H1 (cell line): ENCODE measurements at regions not wholly inside any gene's neighbourhood (a gene's known extent, or its start where the extent isn't known, plus 50 kb on each side); places are given as distances from the start of the nearest gene placed in this dataset.

ENCODE experiments used
- CTCF ChIA-PET: fragments of 300-600 bp; sonication (Branson Sonifier 250); formaldehyde crosslinking; loops from one replicate; lab custom pipeline; 2021; ENCODE audit not compliant: partially characterized antibody; lab: Charles Lee
- POLR2A ChIA-PET: fragments of 300-600 bp; sonication (Branson Sonifier 250); formaldehyde crosslinking; loops from one replicate; lab custom pipeline; 2021; ENCODE audit warnings: inconsistent platforms; ENCODE audit not compliant: partially characterized antibody; lab: Charles Lee
- DNase-seq, 2 experiments: peaks; one replicate each; pipeline versions ENCODE4 v3.0.0 to v3.0.0-alpha.2; 2010 to 2022; ENCODE audit warnings: low spot score in 2 of 2, low read depth in 1 of 2, mixed read lengths in 1 of 2
- FAIRE-seq: peaks from 2 replicates; lab custom pipeline; 2011; peaks lifted over from hg19 to GRCh38; lab: Jason Lieb, UNC
- H2AFZ ChIP-seq: 2 replicates; pipeline ENCODE4 v1.8.1; 2012; ENCODE audit warnings: low read length, inconsistent platforms
- H2AK5ac ChIP-seq: 2 replicates; pipeline ENCODE4 v1.6.1; 2013; ENCODE audit warnings: low read depth, low read length
- H2BK120ac ChIP-seq: replicated peaks from 2 replicates; pipeline ENCODE3; 2013; ENCODE audit warnings: low read depth, low read length, inconsistent platforms
- H2BK12ac ChIP-seq: 2 replicates; pipeline ENCODE4 v1.6.1; 2013; ENCODE audit warnings: low read depth, low read length
- H2BK15ac ChIP-seq: 2 replicates; pipeline ENCODE4 v1.6.1; 2013; ENCODE audit warnings: low read length
- H2BK20ac ChIP-seq: 2 replicates; pipeline ENCODE4 v1.6.1; 2013; ENCODE audit warnings: low read length
- H2BK5ac ChIP-seq: 2 replicates; pipeline ENCODE4 v1.6.1; 2013; ENCODE audit warnings: low read depth, low read length
- H3K14ac ChIP-seq: 2 replicates; pipeline ENCODE4 v1.6.1; 2013; ENCODE audit warnings: inconsistent platforms; ENCODE audit not compliant: insufficient read length
- H3K18ac ChIP-seq: 2 replicates; pipeline ENCODE4 v1.6.1; 2013; ENCODE audit warnings: low read length; ENCODE audit errors: extremely low read depth
- H3K23ac ChIP-seq: 2 replicates; pipeline ENCODE4 v1.6.1; 2013; ENCODE audit warnings: inconsistent platforms; ENCODE audit not compliant: insufficient read length
- H3K23me2 ChIP-seq: 2 replicates; pipeline ENCODE4 v1.6.1; 2013; ENCODE audit warnings: low read depth, low read length
- H3K27ac ChIP-seq: 2 replicates; pipeline ENCODE4 v1.6.1; 2011; ENCODE audit warnings: low read depth, low read length, inconsistent platforms
- H3K27me3 ChIP-seq, 4 experiments: replicated peaks in 1 of 4; 1 replicate in 1 of 4; 2 replicates in 3 of 4; pipeline versions ENCODE4 v1.6.1 to v1.8.1; 2011 to 2013; ENCODE audit warnings: low read length in 3 of 4, mild to moderate bottlenecking in 3 of 4, inconsistent platforms in 2 of 4, mixed read lengths in 2 of 4, moderate library complexity in 1 of 4; ENCODE audit not compliant: control insufficient read depth in 3 of 4, insufficient read depth in 3 of 4; ENCODE audit errors: extremely low read depth in 1 of 4
- H3K36me3 ChIP-seq, 4 experiments: 2 replicates each; pipeline versions ENCODE4 v1.6.1 to v1.8.1; 2011 to 2013; ENCODE audit warnings: mild to moderate bottlenecking in 4 of 4, low read length in 3 of 4, moderate library complexity in 2 of 4, control low read depth in 1 of 4, inconsistent platforms in 1 of 4; ENCODE audit not compliant: insufficient read depth in 4 of 4, control insufficient read depth in 2 of 4
- H3K4ac ChIP-seq: replicated peaks from 2 replicates; pipeline ENCODE3; 2013; ENCODE audit warnings: low read length, low read depth, mixed read lengths, inconsistent platforms; ENCODE audit not compliant: insufficient read length
- H3K4me1 ChIP-seq, 4 experiments: replicated peaks in 1 of 4; 1 replicate in 1 of 4; 2 replicates in 3 of 4; pipeline versions ENCODE4 v1.6.1 to v1.8.1; 2011 to 2013; ENCODE audit warnings: low read length in 3 of 4, inconsistent platforms in 2 of 4, mixed read lengths in 1 of 4; ENCODE audit not compliant: insufficient read depth in 4 of 4, control insufficient read depth in 3 of 4
- H3K4me2 ChIP-seq, 2 experiments: 2 replicates each; pipeline versions ENCODE4 v1.6.1 to v1.8.1; 2011 to 2013; ENCODE audit warnings: low read depth in 2 of 2, low read length in 2 of 2, control low read depth in 1 of 2, inconsistent platforms in 1 of 2, mild to moderate bottlenecking in 1 of 2; ENCODE audit not compliant: insufficient read depth in 1 of 2
- H3K4me3 ChIP-seq, 4 experiments: fragments of 200-600, 300-600 bp in 1 of 4; sonication (generic), shearing (Covaris generic), sonication (Bioruptor Twin) in 1 of 4; 2 replicates each; pipeline versions ENCODE4 v1.5.1 to v1.8.1; 2011 to 2016; ENCODE audit warnings: low read length in 4 of 4, low read depth in 3 of 4, control low read depth in 2 of 4, inconsistent platforms in 2 of 4, mild to moderate bottlenecking in 2 of 4, mixed read lengths in 1 of 4, moderate library complexity in 1 of 4; ENCODE audit not compliant: insufficient read depth in 2 of 4; ENCODE audit errors: extremely low read depth in 1 of 4
- H3K56ac ChIP-seq: replicated peaks from 2 replicates; pipeline ENCODE3; 2013; ENCODE audit warnings: low read depth, mild to moderate bottlenecking, mixed read lengths, low read length, inconsistent platforms; ENCODE audit not compliant: insufficient read length
- H3K79me1 ChIP-seq: 2 replicates; pipeline ENCODE4 v1.6.1; 2013; ENCODE audit warnings: low read depth, low read length, control low read depth
- H3K79me2 ChIP-seq, 2 experiments: 2 replicates each; pipeline versions ENCODE4 v1.6.1 to v1.8.1; 2012 to 2013; ENCODE audit warnings: low read length in 2 of 2, mild to moderate bottlenecking in 2 of 2, inconsistent platforms in 1 of 2; ENCODE audit not compliant: insufficient read depth in 2 of 2, control insufficient read depth in 1 of 2
- H3K9ac ChIP-seq, 4 experiments: replicated peaks in 1 of 4; 1 replicate in 1 of 4; 2 replicates in 3 of 4; pipeline versions ENCODE4 v1.6.1 to v1.8.1; 2011 to 2013; ENCODE audit warnings: low read depth in 3 of 4, low read length in 3 of 4, control low read depth in 2 of 4, mild to moderate bottlenecking in 2 of 4, moderate library complexity in 2 of 4, inconsistent platforms in 1 of 4; ENCODE audit errors: extremely low read depth in 1 of 4
- H3K9me3 ChIP-seq, 2 experiments: 2 replicates each; pipeline versions ENCODE4 v1.6.1 to v1.8.1; 2012 to 2013; ENCODE audit warnings: mild to moderate bottlenecking in 2 of 2, moderate library complexity in 2 of 2, control low read depth in 1 of 2, inconsistent platforms in 1 of 2, low read depth in 1 of 2, low read length in 1 of 2, mixed read lengths in 1 of 2; ENCODE audit not compliant: insufficient read depth in 2 of 2
- H4K20me1 ChIP-seq, 2 experiments: replicated peaks in 1 of 2; 2 replicates each; pipeline versions ENCODE3 to v1.8.1; 2011 to 2013; ENCODE audit warnings: inconsistent platforms in 2 of 2, low read length in 2 of 2, mild to moderate bottlenecking in 1 of 2; ENCODE audit not compliant: insufficient read depth in 2 of 2, control insufficient read depth in 1 of 2
- H4K5ac ChIP-seq: 2 replicates; pipeline ENCODE4 v1.6.1; 2013; ENCODE audit warnings: low read length, low read depth, mixed read lengths, inconsistent platforms; ENCODE audit not compliant: insufficient read length
- H4K8ac ChIP-seq: 2 replicates; pipeline ENCODE4 v1.8.0; 2013; ENCODE audit warnings: mild to moderate bottlenecking, moderate library complexity, low read length, inconsistent platforms; ENCODE audit not compliant: insufficient read depth; ENCODE audit errors: extremely low read depth
- H4K91ac ChIP-seq: replicated peaks from 2 replicates; pipeline ENCODE3; 2013; ENCODE audit warnings: low read length, mixed read lengths, inconsistent platforms; ENCODE audit not compliant: insufficient read length
- BCL11A ChIP-seq, 2 experiments: IDR thresholded peaks; one replicate each; pipeline ENCODE4 v1.6.1; 2011; ENCODE audit warnings: low read depth in 2 of 2, low read length in 2 of 2, mild to moderate bottlenecking in 2 of 2
- CBX8 ChIP-seq: fragments of 300-800, 300-1000 bp; sonication (generic); IDR thresholded peaks from 2 replicates; pipeline ENCODE4 v1.7.1; 2016; ENCODE audit warnings: low read depth, low read length, borderline replicate concordance
- CHD2 ChIP-seq: IDR thresholded peaks from 2 replicates; pipeline ENCODE4 v1.6.1; 2012; ENCODE audit warnings: low read length, improper control_type of control experiment
- CTBP2 ChIP-seq: IDR thresholded peaks from 2 replicates; pipeline ENCODE4 v1.7.0; 2011; ENCODE audit warnings: borderline replicate concordance, mild to moderate bottlenecking, moderate library complexity, mixed read lengths, low read length; ENCODE audit not compliant: insufficient read depth, insufficient read length
- E2F6 ChIP-seq: IDR thresholded peaks from 2 replicates; pipeline ENCODE4 v1.6.1; 2012; ENCODE audit warnings: inconsistent platforms
- EP300 ChIP-seq, 2 experiments: IDR thresholded peaks; 1 replicate in 1 of 2; 2 replicates in 1 of 2; pipeline ENCODE4 v1.6.1; 2011 to 2012; ENCODE audit warnings: low read depth in 2 of 2, low read length in 2 of 2, mild to moderate bottlenecking in 2 of 2, borderline replicate concordance in 1 of 2, inconsistent platforms in 1 of 2, moderate library complexity in 1 of 2
- GABPA ChIP-seq: IDR thresholded peaks from 2 replicates; pipeline ENCODE4 v1.6.1; 2011; ENCODE audit warnings: mild to moderate bottlenecking, low read length, moderate library complexity, borderline replicate concordance; ENCODE audit not compliant: insufficient read depth
- JUN ChIP-seq: IDR thresholded peaks from 2 replicates; pipeline ENCODE4 v1.6.1; 2011; ENCODE audit warnings: low read depth, mild to moderate bottlenecking, improper control_type of control experiment, low read length
- JUND ChIP-seq: IDR thresholded peaks from 2 replicates; pipeline ENCODE4 v1.6.1; 2011; ENCODE audit warnings: mild to moderate bottlenecking, improper control_type of control experiment, low read length
- KDM5A ChIP-seq: fragments of 200-600 bp; IDR thresholded peaks from 2 replicates; pipeline ENCODE4 v1.7.1; 2012; ENCODE audit warnings: mild to moderate bottlenecking, low read length, inconsistent platforms, mixed read lengths
- TAF7 ChIP-seq: optimal IDR thresholded peaks from 2 replicates; pipeline ENCODE3; 2011; ENCODE audit warnings: low read depth, mild to moderate bottlenecking, inconsistent platforms, low read length, moderate library complexity, borderline replicate concordance
- whole genome bisulfite sequencing, 2 experiments: shearing (Covaris generic) in 1 of 2; methylation state at CpG; one replicate each; pipeline versions ENCODE4 v1.1.6 to v1.1.7; 2013 to 2015; ENCODE audit warnings: low lambda C conversion rate in 2 of 2, mixed read lengths in 2 of 2, inconsistent platforms in 1 of 2, low coverage in 1 of 2, missing lambda C conversion rate in 1 of 2; ENCODE audit not compliant: insufficient replicate concordance in 2 of 2, insufficient coverage in 1 of 2, insufficient read length in 1 of 2; ENCODE audit errors: extremely low coverage in 1 of 2, missing lambda C conversion rate in 1 of 2; 5-methylcytosine and 5-hydroxymethylcytosine counted together

- Histone ChIP-seq H2BK5ac (no peak overlapping the region), H3K18ac (no peak overlapping the region), H4K20me1 (peaks cover 0 to 8% of the 10 kb centered on the region in 2 experiments), H2BK15ac (no peak overlapping the region), H3K27ac (no peak overlapping the region), H4K5ac (no peak overlapping the region), H3K36me3 (0 out of 8 replicates have a peak, but pooled peaks cover 0 to 2% (median 0%) of the 10 kb centered on the region in 4 experiments), H3K56ac (no peak overlapping the region), H3K9ac (no peak overlapping the region), H3K4me2 (no peak overlapping the region), H2AK5ac (no peak overlapping the region), H3K4me1 (peaks cover 0 to 6% (median 1%) of the 10 kb centered on the region in 4 experiments; a peak in 1 of 7 replicates), H3K79me2 (peaks cover 0 to 25% of the 10 kb centered on the region in 2 experiments; a peak in 1 of 4 replicates), H3K23me2 (no peaks in the 10 kb centered on the region), H3K23ac (no peak overlapping the region), H2BK12ac (no peak overlapping the region), H3K9me3 (no peaks in the 10 kb centered on the region), H2AFZ (no peak overlapping the region), H3K4ac (no peak overlapping the region), H2BK20ac (no peak overlapping the region), H3K14ac (no peak overlapping the region), H3K79me1 (no peaks in the 10 kb centered on the region), H3K4me3 (no peak overlapping the region), H4K91ac (no peak overlapping the region), H2BK120ac (no peak overlapping the region), H4K8ac (no peak overlapping the region), H3K27me3 (no peaks in the 10 kb centered on the region)
- 79% methylated on average over 4 of the region's 4 CpGs; no CpG with 5 or more reads in 1 of the 2 experiments for WGBS, 2 experiments
- ChIA-PET CTCF (no interaction called here), POLR2A (no interaction called here)
- FAIRE-seq = no peak
- no peak for DNase-seq
- TF ChIP-seq CHD2 (no peak), JUND (no peak), GABPA (no peak), CBX8 (no peak), KDM5A (no peak), EP300 (IDR thresholded peaks at IDR 0.05; ENCODE audit: borderline replicate concordance in 1 of 2, low read depth in 2 of 2, low read length in 2 of 2) (no peak), TAF7 (no peak), E2F6 (no peak), CTBP2 (no peak), JUN (no peak), BCL11A (IDR thresholded peaks at IDR 0.05; ENCODE audit: low read depth in 2 of 2, low read length in 2 of 2) (no peak)
Measured at GRCh38 chr6:3999800-4000661, 78.9 kb downstream of the FAM217A start.
